ENCODE measurements at regions not wholly inside any gene's neighbourhood (a gene's known extent, or its start where the extent isn't known, plus 50 kb on each side); places are given as distances from the start of the nearest gene placed in this dataset.
"Not testable (repeated sequence)": the region's sequence is repeated elsewhere in the genome, so short reads cannot be mapped to it uniquely, and the experiment has no call there.

DNA sequence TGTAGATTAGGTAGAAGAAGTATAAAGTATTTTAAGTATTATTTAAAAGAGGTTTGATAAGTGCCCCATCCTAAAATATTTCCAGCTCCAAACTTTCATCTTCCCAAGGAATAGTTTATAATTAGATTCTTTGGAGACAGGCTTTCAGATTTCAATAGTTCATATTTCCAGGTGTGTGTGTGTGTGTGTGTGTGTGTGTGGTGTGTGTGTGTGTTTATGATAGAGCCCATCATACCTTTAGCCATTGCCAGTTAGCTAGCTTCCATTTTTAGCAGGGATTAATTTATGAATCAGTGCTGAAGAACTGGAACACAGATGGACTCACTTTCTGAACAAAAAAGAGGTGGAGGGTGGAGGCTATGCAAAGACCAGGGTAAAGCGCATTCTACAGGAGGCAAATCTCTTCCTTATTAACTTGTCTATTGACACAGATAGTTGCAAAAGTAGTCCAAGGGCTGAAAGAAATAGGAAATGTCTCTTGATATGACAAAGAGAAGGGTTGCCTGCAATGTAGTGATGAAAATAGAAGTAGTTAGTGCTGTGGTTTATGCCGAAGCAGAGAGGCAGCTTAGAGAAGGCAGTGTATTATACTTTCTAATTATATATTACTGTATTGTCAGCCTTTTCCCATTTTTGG is 301.1 kb downstream of the MAN2A1 start:
- Histone ChIP-seq H3K4me3 (ENCODE audit: low read depth in 1 of 2, low read length in 2 of 2) (no peak overlapping the region), H3K9me3 (ENCODE audit: control insufficient read depth in 1 of 2, low read length in 2 of 2) (no peaks in the 10 kb centered on the region), H3K27me3 (ENCODE audit: low read depth, low read length) (no peaks in the 10 kb centered on the region), H3K36me3 (ENCODE audit: control insufficient read depth in 1 of 2, insufficient read depth in 2 of 2, low read length in 2 of 2) (no peaks in the 10 kb centered on the region), H3K27ac (ENCODE audit: low read length) (no peak overlapping the region), H3K4me1 (ENCODE audit: control insufficient read depth in 1 of 2, insufficient read depth in 2 of 2, low read length in 2 of 2) (peaks cover 0 to 5% of the 10 kb centered on the region in 2 donors)

DNA sequence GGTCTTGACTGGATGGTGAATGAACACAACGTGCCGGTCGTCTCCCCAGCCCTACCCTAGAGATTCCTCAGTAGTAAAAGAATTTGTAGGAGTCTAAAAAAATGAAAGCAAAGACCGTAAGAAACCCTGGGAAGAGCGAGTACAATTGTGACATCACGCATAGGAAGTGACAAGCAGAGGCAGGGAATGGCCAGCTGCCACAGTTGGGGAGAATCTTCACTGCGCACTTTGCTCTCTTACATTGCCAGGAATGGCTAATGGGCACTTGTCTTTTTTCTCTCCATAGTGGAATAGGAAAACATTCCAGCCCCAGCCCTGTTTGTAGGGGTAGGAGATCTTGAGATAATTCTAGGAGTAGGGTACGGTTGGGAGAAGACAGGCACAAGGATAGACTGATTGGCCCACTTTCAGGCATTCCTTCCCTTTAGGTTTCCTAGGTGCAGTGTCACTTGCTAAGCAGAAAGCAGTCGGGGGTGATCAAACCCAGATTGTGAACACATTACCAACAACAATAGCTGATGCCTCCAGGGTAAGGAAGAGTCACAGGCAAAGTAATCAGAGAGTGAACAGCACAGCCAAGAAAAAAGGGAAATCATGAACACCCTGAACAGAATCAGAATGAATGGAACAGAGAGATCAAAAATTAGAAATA is 302.7 kb downstream of the MAN2A1 start:
- Histone ChIP-seq H3K27ac (ENCODE audit: low read length) (no peak overlapping the region), H3K4me3 (ENCODE audit: low read depth in 1 of 2, low read length in 2 of 2) (no peak overlapping the region), H3K9me3 (ENCODE audit: control insufficient read depth in 1 of 2, low read length in 2 of 2) (no peaks in the 10 kb centered on the region), H3K27me3 (ENCODE audit: low read depth, low read length) (no peaks in the 10 kb centered on the region), H3K36me3 (ENCODE audit: control insufficient read depth in 1 of 2, insufficient read depth in 2 of 2, low read length in 2 of 2) (no peaks in the 10 kb centered on the region), H3K4me1 (ENCODE audit: control insufficient read depth in 1 of 2, insufficient read depth in 2 of 2, low read length in 2 of 2) (peaks cover 0 to 12% of the 10 kb centered on the region in 2 donors)

DNA sequence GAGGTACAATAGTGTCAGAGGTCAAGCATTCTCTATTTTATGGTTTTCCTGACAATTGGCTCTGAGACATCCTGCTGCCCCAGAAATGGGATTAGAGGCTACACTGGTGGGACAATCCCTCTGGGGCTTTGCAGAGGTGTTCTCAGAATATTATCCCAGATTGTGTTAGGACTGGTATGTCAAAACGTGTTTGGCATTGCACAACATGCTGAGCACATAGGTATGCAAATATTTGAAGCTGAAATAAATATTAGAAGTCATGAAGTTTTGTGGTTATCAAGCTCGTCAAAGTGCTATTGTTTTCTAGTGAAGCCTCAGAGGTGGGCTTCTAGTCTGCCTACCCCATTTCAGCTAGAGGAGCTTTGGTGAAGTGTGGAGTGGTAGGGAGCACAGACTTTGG is 304.4 kb downstream of the MAN2A1 start:
- no peaks in the 10 kb centered on the region for H3K27me3 ChIP-seq (ENCODE audit: low read depth, low read length)
- H3K36me3 ChIP-seq (ENCODE audit: control insufficient read depth in 1 of 2, insufficient read depth in 2 of 2, low read length in 2 of 2), result no peaks in the 10 kb centered on the region
- no peak overlapping the region for H3K4me3 ChIP-seq (ENCODE audit: low read depth in 1 of 2, low read length in 2 of 2)
- H3K9me3 ChIP-seq (ENCODE audit: control insufficient read depth in 1 of 2, low read length in 2 of 2), result no peaks in the 10 kb centered on the region
- no peak overlapping the region for H3K27ac ChIP-seq (ENCODE audit: low read length)
- H3K4me1 ChIP-seq (ENCODE audit: control insufficient read depth in 1 of 2, insufficient read depth in 2 of 2, low read length in 2 of 2), result peaks cover 0 to 13% of the 10 kb centered on the region in 2 donors

DNA sequence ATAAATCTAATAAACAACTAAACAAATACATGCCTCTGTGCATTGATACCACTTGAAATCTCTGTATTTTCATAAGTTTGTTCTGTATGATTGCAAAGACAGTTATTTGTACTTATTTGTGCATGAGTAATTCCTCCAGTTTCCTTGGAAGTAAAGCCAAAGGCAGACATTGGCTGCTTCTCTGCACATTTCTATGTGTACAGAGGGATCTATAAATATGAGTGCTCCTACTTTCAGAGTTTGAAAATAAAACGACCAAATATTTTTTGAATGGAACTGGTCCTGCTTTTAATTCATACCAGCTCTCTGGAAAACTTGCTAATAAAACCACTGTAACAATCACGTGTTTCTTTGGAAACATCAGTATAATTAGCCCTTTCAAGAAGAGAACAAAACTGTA is 306.5 kb downstream of the MAN2A1 start:
- peaks cover 5 to 20% of the 10 kb centered on the region in 2 donors for H3K4me1 ChIP-seq (ENCODE audit: control insufficient read depth in 1 of 2, insufficient read depth in 2 of 2, low read length in 2 of 2)
- no peaks in the 10 kb centered on the region for H3K36me3 ChIP-seq (ENCODE audit: control insufficient read depth in 1 of 2, insufficient read depth in 2 of 2, low read length in 2 of 2)
- no peak overlapping the region for H3K4me3 ChIP-seq (ENCODE audit: low read depth in 1 of 2, low read length in 2 of 2)
- H3K9me3 ChIP-seq (ENCODE audit: control insufficient read depth in 1 of 2, low read length in 2 of 2), result no peaks in the 10 kb centered on the region
- H3K27ac ChIP-seq (ENCODE audit: low read length), result no peak overlapping the region
- H3K27me3 ChIP-seq (ENCODE audit: low read depth, low read length), result no peaks in the 10 kb centered on the region

DNA sequence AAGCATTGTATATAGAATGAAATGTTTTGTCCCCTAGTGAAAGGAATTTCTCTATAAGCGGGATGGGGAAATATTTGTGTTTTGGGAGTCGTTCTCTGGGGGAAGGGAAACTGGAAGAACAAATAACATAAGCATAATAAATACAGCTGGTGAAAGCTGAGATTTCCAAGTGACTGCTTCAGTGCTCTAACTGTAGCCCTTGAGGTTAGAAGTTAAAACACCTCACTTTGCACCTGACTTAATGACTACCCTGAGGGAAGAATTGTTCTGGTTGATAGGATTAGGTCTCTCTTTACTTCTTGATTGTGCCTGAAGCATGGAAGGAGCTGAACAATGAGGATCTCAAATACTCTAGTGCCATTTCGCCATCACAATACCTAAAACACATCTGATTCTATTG is 307.4 kb downstream of the MAN2A1 start:
- Histone ChIP-seq H3K9me3 (ENCODE audit: control insufficient read depth in 1 of 2, low read length in 2 of 2) (no peaks in the 10 kb centered on the region), H3K36me3 (ENCODE audit: control insufficient read depth in 1 of 2, insufficient read depth in 2 of 2, low read length in 2 of 2) (no peaks in the 10 kb centered on the region), H3K4me1 (ENCODE audit: control insufficient read depth in 1 of 2, insufficient read depth in 2 of 2, low read length in 2 of 2) (peaks cover 5 to 20% of the 10 kb centered on the region in 2 donors), H3K27me3 (ENCODE audit: low read depth, low read length) (no peaks in the 10 kb centered on the region), H3K4me3 (ENCODE audit: low read depth in 1 of 2, low read length in 2 of 2) (no peak overlapping the region), H3K27ac (ENCODE audit: low read length) (no peak overlapping the region)

DNA sequence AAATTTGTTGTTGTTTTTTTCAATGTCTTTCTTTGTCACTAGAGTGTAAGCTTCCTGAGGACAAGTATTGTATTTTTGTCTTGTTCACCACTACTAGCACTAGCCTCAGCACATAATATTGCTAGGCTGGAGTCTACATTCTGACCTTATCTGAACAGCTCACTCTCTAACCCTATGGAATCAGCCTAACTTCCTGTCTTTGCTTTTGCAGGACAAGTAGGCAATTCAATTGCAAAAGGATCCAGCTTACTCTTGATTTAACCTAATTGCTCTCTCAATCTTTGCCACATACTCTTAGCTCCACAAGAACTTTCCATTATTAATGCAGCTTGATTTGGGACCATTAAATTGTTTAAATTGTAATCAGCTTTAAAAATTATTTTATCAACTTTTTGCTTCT is 308.5 kb downstream of the MAN2A1 start:
- no peaks in the 10 kb centered on the region for H3K36me3 ChIP-seq (ENCODE audit: control insufficient read depth in 1 of 2, insufficient read depth in 2 of 2, low read length in 2 of 2)
- H3K9me3 ChIP-seq (ENCODE audit: control insufficient read depth in 1 of 2, low read length in 2 of 2), result no peaks in the 10 kb centered on the region
- no peak overlapping the region for H3K27ac ChIP-seq (ENCODE audit: low read length)
- H3K4me1 ChIP-seq (ENCODE audit: control insufficient read depth in 1 of 2, insufficient read depth in 2 of 2, low read length in 2 of 2), result peaks cover 5 to 20% of the 10 kb centered on the region in 2 donors
- H3K27me3 ChIP-seq (ENCODE audit: low read depth, low read length), result no peaks in the 10 kb centered on the region
- H3K4me3 ChIP-seq (ENCODE audit: low read depth in 1 of 2, low read length in 2 of 2), result no peak overlapping the region

DNA sequence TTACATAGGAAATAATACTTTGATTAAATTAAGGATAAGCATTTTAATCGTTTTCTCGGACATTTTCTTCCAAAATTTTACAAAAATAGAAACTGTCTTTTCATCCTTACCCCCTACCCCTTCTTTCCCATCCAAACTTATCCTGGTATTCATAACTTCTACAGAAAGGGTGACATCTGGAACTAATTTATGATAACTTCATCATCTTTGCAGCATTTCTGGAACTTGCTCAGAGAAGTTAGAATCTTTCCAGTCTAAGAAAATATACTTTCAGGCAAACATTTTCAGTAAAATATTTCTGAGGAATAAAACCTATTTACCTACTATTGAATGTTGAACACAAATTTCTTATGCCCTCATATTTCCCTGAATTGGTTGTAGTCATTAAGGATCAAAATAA is 309.0 kb downstream of the MAN2A1 start:
- no peak overlapping the region for H3K27ac ChIP-seq (ENCODE audit: low read length)

DNA sequence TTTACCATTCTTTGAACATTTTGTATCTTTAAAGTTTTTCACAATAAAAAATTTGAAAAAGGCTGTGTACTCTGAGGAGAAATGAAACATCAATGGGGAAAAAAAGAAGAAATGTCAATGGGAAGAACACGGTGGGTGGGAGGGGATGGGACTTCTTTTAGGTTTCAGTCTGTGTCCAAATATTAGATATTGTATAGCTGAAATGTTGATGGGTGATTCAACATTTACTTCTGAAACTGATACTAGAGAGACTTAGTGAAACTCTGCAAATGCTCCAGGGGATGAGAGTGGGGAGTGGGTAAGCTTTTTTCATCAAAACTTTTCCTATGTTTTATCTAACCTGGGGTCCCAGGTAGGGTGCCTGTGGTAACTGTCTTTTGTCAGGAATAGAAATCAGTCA is 311.9 kb downstream of the MAN2A1 start:
- Histone ChIP-seq H3K27me3 (ENCODE audit: low read depth, low read length) (no peaks in the 10 kb centered on the region), H3K27ac (ENCODE audit: low read length) (no peak overlapping the region), H3K4me1 (ENCODE audit: control insufficient read depth in 1 of 2, insufficient read depth in 2 of 2, low read length in 2 of 2) (peaks cover 5 to 8% of the 10 kb centered on the region in 2 donors), H3K4me3 (ENCODE audit: low read depth in 1 of 2, low read length in 2 of 2) (no peak overlapping the region), H3K36me3 (ENCODE audit: control insufficient read depth in 1 of 2, insufficient read depth in 2 of 2, low read length in 2 of 2) (no peaks in the 10 kb centered on the region), H3K9me3 (ENCODE audit: control insufficient read depth in 1 of 2, low read length in 2 of 2) (no peaks in the 10 kb centered on the region)

More for the DNA sequence above, 309.0 kb downstream of the MAN2A1 start:
- Histone ChIP-seq H3K36me3 (ENCODE audit: control insufficient read depth in 1 of 2, insufficient read depth in 2 of 2, low read length in 2 of 2) (no peaks in the 10 kb centered on the region), H3K27me3 (ENCODE audit: low read depth, low read length) (no peaks in the 10 kb centered on the region), H3K4me1 (ENCODE audit: control insufficient read depth in 1 of 2, insufficient read depth in 2 of 2, low read length in 2 of 2) (peaks cover 5 to 20% of the 10 kb centered on the region in 2 donors), H3K4me3 (ENCODE audit: low read depth in 1 of 2, low read length in 2 of 2) (no peak overlapping the region), H3K9me3 (ENCODE audit: control insufficient read depth in 1 of 2, low read length in 2 of 2) (no peaks in the 10 kb centered on the region)

DNA sequence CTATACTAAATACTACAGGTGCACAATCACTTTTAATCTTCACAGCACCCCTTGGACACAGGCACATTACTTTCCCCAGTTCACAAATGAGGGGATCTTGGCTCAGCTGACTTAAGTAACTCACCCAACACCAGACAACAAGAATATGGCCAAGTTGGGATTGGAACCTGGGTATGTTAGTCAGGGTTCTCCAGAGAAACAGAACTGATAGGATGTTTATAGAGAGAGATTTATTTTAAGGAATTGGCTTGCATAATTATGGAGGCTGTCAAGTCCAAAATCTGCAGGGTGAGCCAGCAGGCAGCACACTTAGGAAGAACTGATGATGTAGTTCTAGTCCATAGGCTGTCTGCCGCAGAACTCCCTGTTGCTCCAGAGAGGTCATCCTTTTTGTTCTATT is 312.9 kb downstream of the MAN2A1 start:
- peaks cover 5 to 8% of the 10 kb centered on the region in 2 donors for H3K4me1 ChIP-seq (ENCODE audit: control insufficient read depth in 1 of 2, insufficient read depth in 2 of 2, low read length in 2 of 2)
- no peak overlapping the region for H3K4me3 ChIP-seq (ENCODE audit: low read depth in 1 of 2, low read length in 2 of 2)
- no peaks in the 10 kb centered on the region for H3K9me3 ChIP-seq (ENCODE audit: control insufficient read depth in 1 of 2, low read length in 2 of 2)
- H3K36me3 ChIP-seq (ENCODE audit: control insufficient read depth in 1 of 2, insufficient read depth in 2 of 2, low read length in 2 of 2), result no peaks in the 10 kb centered on the region
- no peaks in the 10 kb centered on the region for H3K27me3 ChIP-seq (ENCODE audit: low read depth, low read length)
- no peak overlapping the region for H3K27ac ChIP-seq (ENCODE audit: low read length)

DNA sequence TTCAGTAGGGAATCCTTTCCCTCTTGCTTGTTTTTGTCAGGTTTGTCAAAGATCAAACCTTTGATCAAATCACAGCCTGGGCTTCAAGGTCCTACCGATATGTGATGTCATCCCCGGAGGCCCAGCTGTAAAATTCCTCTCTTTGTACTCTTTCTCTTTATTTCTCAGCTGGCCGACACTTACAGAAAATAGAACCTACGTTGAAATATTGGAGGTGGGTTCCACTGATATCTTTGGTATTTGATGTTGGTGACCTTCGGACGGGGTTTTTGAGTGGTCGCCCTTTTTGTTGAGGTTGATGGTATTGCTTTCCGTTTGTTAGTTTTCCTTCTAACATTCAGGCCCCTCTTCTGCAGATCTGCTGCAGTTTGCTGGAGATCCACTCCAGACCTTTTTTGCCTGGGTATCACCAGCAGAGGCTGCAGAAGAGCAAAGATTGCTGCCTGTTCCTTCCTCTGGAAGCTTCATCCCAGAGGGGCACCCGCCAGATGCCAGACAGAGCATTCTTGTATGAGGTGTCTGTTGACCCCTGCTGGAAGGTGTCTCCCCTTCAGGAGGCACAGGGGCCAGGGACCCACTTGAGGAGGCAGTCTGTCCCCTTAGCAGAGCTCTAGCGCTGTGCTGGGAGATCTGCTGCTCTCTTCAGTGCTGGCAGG is 316.3 kb downstream of the MAN2A1 start:
- H3K27me3 ChIP-seq (ENCODE audit: low read depth, low read length); H3K27ac ChIP-seq (ENCODE audit: low read length); H3K36me3 ChIP-seq (ENCODE audit: control insufficient read depth in 1 of 2, insufficient read depth in 2 of 2, low read length in 2 of 2); H3K4me1 ChIP-seq (ENCODE audit: control insufficient read depth in 1 of 2, insufficient read depth in 2 of 2, low read length in 2 of 2); H3K4me3 ChIP-seq (ENCODE audit: low read depth in 1 of 2, low read length in 2 of 2); H3K9me3 ChIP-seq (ENCODE audit: control insufficient read depth in 1 of 2, low read length in 2 of 2): not testable (repeated sequence)

DNA sequence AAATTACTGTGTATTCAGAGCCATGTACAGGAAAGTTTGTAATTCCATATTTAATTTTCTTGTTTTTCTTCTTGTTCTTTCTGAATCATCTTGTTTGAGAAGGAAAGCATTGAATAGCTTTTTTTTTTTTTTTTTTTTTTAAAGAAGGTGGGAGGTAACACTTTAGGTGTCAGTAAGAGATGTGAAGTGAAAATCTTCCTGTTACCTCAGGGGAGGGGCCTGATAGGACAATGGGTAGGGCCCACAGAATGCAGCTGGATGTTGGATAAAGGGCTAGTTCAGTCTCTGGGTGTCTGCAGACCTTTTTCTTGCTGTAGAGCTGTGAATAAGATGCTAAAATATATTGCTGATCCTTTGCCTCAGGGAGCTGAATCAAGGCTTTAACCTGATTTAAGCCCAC is 317.4 kb downstream of the MAN2A1 start:
- no peaks in the 10 kb centered on the region for H3K36me3 ChIP-seq (ENCODE audit: control insufficient read depth in 1 of 2, insufficient read depth in 2 of 2, low read length in 2 of 2)
- H3K9me3 ChIP-seq (ENCODE audit: control insufficient read depth in 1 of 2, low read length in 2 of 2), result no peaks in the 10 kb centered on the region
- H3K4me3 ChIP-seq (ENCODE audit: low read depth in 1 of 2, low read length in 2 of 2), result no peak overlapping the region
- no peaks in the 10 kb centered on the region for H3K27me3 ChIP-seq (ENCODE audit: low read depth, low read length)
- no peaks in the 10 kb centered on the region for H3K4me1 ChIP-seq (ENCODE audit: control insufficient read depth in 1 of 2, insufficient read depth in 2 of 2, low read length in 2 of 2)
- H3K27ac ChIP-seq (ENCODE audit: low read length), result no peak overlapping the region

Data from muscle layer of duodenum (tissue), 2 donors.